Osteoblast (primary cell): ENCODE measurements at regions not wholly inside any gene's neighbourhood (a gene's known extent, or its start where the extent isn't known, plus 50 kb on each side); places are given as distances from the start of the nearest gene placed in this dataset.

Experiments used
- DNase-seq: peaks from one replicate; pipeline ENCODE4 v3.0.0; 2011; ENCODE audit warnings: low spot score, mixed read lengths; ENCODE audit not compliant: insufficient read length; ENCODE audit errors: missing footprints
- H2AFZ ChIP-seq: 2 replicates; pipeline ENCODE4 v1.6.0; 2011; ENCODE audit warnings: mild to moderate bottlenecking, low read length
- H3K27ac ChIP-seq: 2 replicates; pipeline ENCODE4 v1.5.1; 2011; ENCODE audit warnings: mild to moderate bottlenecking, low read depth, low read length, moderate library complexity
- H3K27me3 ChIP-seq: 2 replicates; pipeline ENCODE4 v1.6.0; 2012; ENCODE audit warnings: mild to moderate bottlenecking, control low read depth, inconsistent platforms, low read length, moderate library complexity; ENCODE audit not compliant: insufficient read depth
- H3K36me3 ChIP-seq: 2 replicates; pipeline ENCODE4 v1.5.1; 2011; ENCODE audit warnings: mild to moderate bottlenecking, low read length, control low read depth, moderate library complexity; ENCODE audit not compliant: insufficient read depth
- H3K4me1 ChIP-seq: 2 replicates; pipeline ENCODE4 v1.5.1; 2011; ENCODE audit warnings: mild to moderate bottlenecking, low read length, control low read depth, moderate library complexity; ENCODE audit not compliant: insufficient read depth
- H3K4me2 ChIP-seq: 2 replicates; pipeline ENCODE4 v1.6.0; 2011; ENCODE audit warnings: mild to moderate bottlenecking, low read length; ENCODE audit not compliant: insufficient read depth
- H3K4me3 ChIP-seq: fragments of 200-600 bp; sonication (generic); 3 replicates; pipeline ENCODE4 v1.5.1; 2012; ENCODE audit warnings: mild to moderate bottlenecking, low read length, inconsistent platforms; ENCODE audit not compliant: insufficient read depth
- H3K79me2 ChIP-seq: 2 replicates; pipeline ENCODE4 v1.6.0; 2012; ENCODE audit warnings: mild to moderate bottlenecking, low read length, control low read depth, inconsistent platforms; ENCODE audit not compliant: insufficient read depth
- H3K9me3 ChIP-seq: 2 replicates; pipeline ENCODE4 v1.5.1; 2011; ENCODE audit warnings: low read depth, low read length, control low read depth
- H4K20me1 ChIP-seq: 2 replicates; pipeline ENCODE4 v1.6.0; 2012; ENCODE audit warnings: mild to moderate bottlenecking, low read length, control low read depth; ENCODE audit not compliant: insufficient read depth
- TF ChIP-seq, protein P1 (sequence below): IDR thresholded peaks from 2 replicates; pipeline ENCODE4 v1.5.1; 2011; ENCODE audit warnings: mild to moderate bottlenecking, low read depth, low read length, moderate library complexity; ENCODE audit errors: extremely low read depth

DNA sequence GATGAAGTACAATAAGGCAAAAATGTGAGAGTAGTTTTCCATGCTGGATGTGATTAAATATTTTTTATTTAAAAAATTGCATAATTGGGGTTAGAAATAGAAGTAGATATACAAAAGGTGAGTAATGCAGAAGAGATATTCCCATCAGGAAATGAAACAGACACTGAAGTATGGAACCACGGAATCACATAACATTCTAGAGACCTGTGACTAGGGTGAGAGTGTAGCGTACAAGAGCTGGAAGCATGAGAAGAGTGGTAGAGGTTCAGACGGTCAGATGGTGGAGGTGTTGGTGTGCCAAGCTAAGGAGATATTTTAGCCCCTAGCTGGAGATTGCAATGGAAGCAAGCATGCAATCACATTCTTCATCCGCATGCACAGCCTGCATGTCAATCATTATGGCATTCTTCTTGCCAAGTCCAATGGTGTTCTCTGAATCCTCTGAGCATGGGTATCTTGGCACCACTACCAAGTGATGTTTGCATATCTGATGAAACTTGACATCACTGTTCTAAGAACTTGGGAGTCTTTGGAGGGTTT lies 587.8 kb downstream of the PSAT1 start:
- H4K20me1 ChIP-seq = no peaks in the 10 kb centered on the region
- DNase-seq = no peak
- TF ChIP-seq, protein P1, sequence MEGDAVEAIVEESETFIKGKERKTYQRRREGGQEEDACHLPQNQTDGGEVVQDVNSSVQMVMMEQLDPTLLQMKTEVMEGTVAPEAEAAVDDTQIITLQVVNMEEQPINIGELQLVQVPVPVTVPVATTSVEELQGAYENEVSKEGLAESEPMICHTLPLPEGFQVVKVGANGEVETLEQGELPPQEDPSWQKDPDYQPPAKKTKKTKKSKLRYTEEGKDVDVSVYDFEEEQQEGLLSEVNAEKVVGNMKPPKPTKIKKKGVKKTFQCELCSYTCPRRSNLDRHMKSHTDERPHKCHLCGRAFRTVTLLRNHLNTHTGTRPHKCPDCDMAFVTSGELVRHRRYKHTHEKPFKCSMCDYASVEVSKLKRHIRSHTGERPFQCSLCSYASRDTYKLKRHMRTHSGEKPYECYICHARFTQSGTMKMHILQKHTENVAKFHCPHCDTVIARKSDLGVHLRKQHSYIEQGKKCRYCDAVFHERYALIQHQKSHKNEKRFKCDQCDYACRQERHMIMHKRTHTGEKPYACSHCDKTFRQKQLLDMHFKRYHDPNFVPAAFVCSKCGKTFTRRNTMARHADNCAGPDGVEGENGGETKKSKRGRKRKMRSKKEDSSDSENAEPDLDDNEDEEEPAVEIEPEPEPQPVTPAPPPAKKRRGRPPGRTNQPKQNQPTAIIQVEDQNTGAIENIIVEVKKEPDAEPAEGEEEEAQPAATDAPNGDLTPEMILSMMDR = no peak

GRCh38 chr9:78892182-78892581 lies 595.3 kb downstream of the PSAT1 start:
- no peaks in the 10 kb centered on the region for H3K36me3 ChIP-seq
- no peaks in the 10 kb centered on the region for H3K79me2 ChIP-seq
- TF ChIP-seq, protein P1 = no peak
- no peak overlapping the region for H3K27ac ChIP-seq
- H3K4me3 ChIP-seq = no peak overlapping the region
- no peak for DNase-seq
- H2AFZ ChIP-seq = no peak overlapping the region
- H3K4me2 ChIP-seq = no peak overlapping the region
- no peaks in the 10 kb centered on the region for H4K20me1 ChIP-seq
- peaks cover 3% of the 10 kb centered on the region for H3K9me3 ChIP-seq
- H3K27me3 ChIP-seq = no peaks in the 10 kb centered on the region
- peaks cover 3% of the 10 kb centered on the region for H3K4me1 ChIP-seq

More for the DNA sequence above, 587.8 kb downstream of the PSAT1 start:
- H3K9me3 ChIP-seq = no peaks in the 10 kb centered on the region
- H3K27ac ChIP-seq = no peak overlapping the region
- no peak overlapping the region for H3K4me2 ChIP-seq
- no peak overlapping the region for H3K4me3 ChIP-seq
- no peaks in the 10 kb centered on the region for H3K36me3 ChIP-seq
- no peaks in the 10 kb centered on the region for H3K4me1 ChIP-seq
- peak overlapping the region; percentile 34 for H2AFZ ChIP-seq
- H3K27me3 ChIP-seq = no peaks in the 10 kb centered on the region
- no peaks in the 10 kb centered on the region for H3K79me2 ChIP-seq

- H3K4me1 ChIP-seq = peaks cover 3% of the 10 kb centered on the region
- H3K9me3 ChIP-seq = peaks cover 3% of the 10 kb centered on the region
- TF ChIP-seq, protein P1 = no peak
- DNase-seq = no peak
- no peak overlapping the region for H3K27ac ChIP-seq
- H3K79me2 ChIP-seq = no peaks in the 10 kb centered on the region
- no peaks in the 10 kb centered on the region for H3K27me3 ChIP-seq
- no peak overlapping the region for H2AFZ ChIP-seq
- H3K4me3 ChIP-seq = no peak overlapping the region
- H3K4me2 ChIP-seq = no peak overlapping the region
- no peaks in the 10 kb centered on the region for H4K20me1 ChIP-seq
- H3K36me3 ChIP-seq = no peaks in the 10 kb centered on the region
Measured at GRCh38 chr9:78892769-78893168, 595.8 kb downstream of the PSAT1 start.

DNA sequence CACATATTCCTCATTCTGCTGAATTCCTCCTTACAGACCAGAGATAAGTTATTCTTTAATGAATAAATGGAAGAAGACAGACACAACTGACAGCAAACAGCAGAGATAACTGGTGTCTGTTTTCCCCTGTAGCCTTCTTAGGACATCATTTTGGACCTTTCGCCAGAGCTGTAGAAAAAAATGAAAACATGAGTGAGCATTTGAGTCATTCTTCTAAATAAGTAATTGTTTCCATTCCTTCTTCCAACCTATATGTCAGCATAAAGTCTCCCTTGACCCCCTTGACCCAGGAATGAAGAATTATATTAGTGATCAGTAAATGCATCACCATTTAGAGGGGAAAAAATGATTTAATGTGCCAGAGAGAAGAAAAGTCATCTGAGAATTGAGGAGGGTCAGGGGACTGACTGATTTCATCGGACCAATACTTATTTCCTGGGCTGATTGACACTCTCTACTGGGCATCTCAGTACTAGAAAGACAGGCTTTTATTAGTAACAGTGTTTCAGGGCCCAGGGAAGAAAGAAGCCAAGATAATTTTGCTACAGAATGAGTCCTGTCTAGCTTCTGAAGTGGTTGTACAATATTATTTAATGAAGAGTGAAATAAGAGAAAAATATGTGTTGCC lies 597.0 kb downstream of the PSAT1 start:
- Histone ChIP-seq H3K27me3 (no peaks in the 10 kb centered on the region), H3K79me2 (no peaks in the 10 kb centered on the region), H3K27ac (no peak overlapping the region), H3K4me2 (no peak overlapping the region), H3K4me3 (no peak overlapping the region), H3K9me3 (peaks cover 3% of the 10 kb centered on the region), H3K36me3 (no peaks in the 10 kb centered on the region), H3K4me1 (peaks cover 7% of the 10 kb centered on the region), H4K20me1 (no peaks in the 10 kb centered on the region), H2AFZ (no peak overlapping the region)
- TF ChIP-seq, protein P1 = no peak
- DNase-seq = no peak
